ENCODE measurements at regions not wholly inside any gene's neighbourhood (a gene's known extent, or its start where the extent isn't known, plus 50 kb on each side); places are given as distances from the start of the nearest gene placed in this dataset.

- Histone ChIP-seq H3K27me3 (no peaks in the 10 kb centered on the region), H3K36me3 (no peaks in the 10 kb centered on the region), H3K9me3 (no peaks in the 10 kb centered on the region), H3K4me1 (no peaks in the 10 kb centered on the region), H3K4me3 (no peak overlapping the region), H3K27ac (no peak overlapping the region)
- DNase-seq = no peak
- TF ChIP-seq POLR2A (IDR thresholded peaks at IDR 0.05) = no peak
- TF ChIP-seq CTCF (IDR thresholded peaks at IDR 0.05) = no peak
Measured at GRCh38 chr15:35320158-35320780, 225.7 kb downstream of the DPH6 start.

- Histone ChIP-seq H3K4me3 (no peak overlapping the region), H3K36me3 (no peaks in the 10 kb centered on the region), H3K4me1 (no peaks in the 10 kb centered on the region), H3K27ac (no peak overlapping the region), H3K9me3 (no peaks in the 10 kb centered on the region), H3K27me3 (no peaks in the 10 kb centered on the region)
- DNase-seq = no peak
- TF ChIP-seq POLR2A (IDR thresholded peaks at IDR 0.05) = no peak
Measured at GRCh38 chr15:35319354-35319753, 226.6 kb downstream of the DPH6 start.

- DNase-seq = no peak
- Histone ChIP-seq H3K9me3 (no peaks in the 10 kb centered on the region), H3K4me1 (no peaks in the 10 kb centered on the region), H3K27ac (no peak overlapping the region), H3K27me3 (no peaks in the 10 kb centered on the region), H3K36me3 (no peaks in the 10 kb centered on the region), H3K4me3 (no peak overlapping the region)
- no peak for TF ChIP-seq POLR2A (IDR thresholded peaks at IDR 0.05)
- no peak for TF ChIP-seq CTCF (IDR thresholded peaks at IDR 0.05)
Measured at GRCh38 chr15:35317217-35317616, 228.7 kb downstream of the DPH6 start.

- no peaks in the 10 kb centered on the region for H3K36me3 ChIP-seq
- H3K9me3 ChIP-seq = no peaks in the 10 kb centered on the region
- DNase-seq = no peak
- no peak overlapping the region for H3K4me3 ChIP-seq
- H3K27me3 ChIP-seq = no peaks in the 10 kb centered on the region
- H3K27ac ChIP-seq = no peak overlapping the region
- H3K4me1 ChIP-seq = peaks cover 0 to 13% (median 0%) of the 10 kb centered on the region in 4 donors
- TF ChIP-seq CTCF (IDR thresholded peaks at IDR 0.05) = no peak
Measured at GRCh38 chr15:35312344-35312743, 227.2 kb upstream of the NANOGP8 start.

- no peak for DNase-seq
- no peak overlapping the region for H3K4me3 ChIP-seq
- no peak for TF ChIP-seq POLR2A (IDR thresholded peaks at IDR 0.05)
- TF ChIP-seq CTCF (IDR thresholded peaks at IDR 0.05) = no peak
- no peaks in the 10 kb centered on the region for H3K36me3 ChIP-seq
- H3K27me3 ChIP-seq = no peaks in the 10 kb centered on the region
- H3K27ac ChIP-seq = no peak overlapping the region
- H3K9me3 ChIP-seq = no peaks in the 10 kb centered on the region
- peaks cover 0 to 19% (median 0%) of the 10 kb centered on the region in 4 donors for H3K4me1 ChIP-seq
Measured at GRCh38 chr15:35311615-35312014, 226.5 kb upstream of the NANOGP8 start.

- Histone ChIP-seq H3K4me1 (peaks cover 0 to 29% (median 0%) of the 10 kb centered on the region in 4 donors), H3K27me3 (no peaks in the 10 kb centered on the region), H3K36me3 (no peaks in the 10 kb centered on the region), H3K4me3 (no peak overlapping the region), H3K9me3 (no peaks in the 10 kb centered on the region), H3K27ac (no peak overlapping the region)
- DNase-seq = no peak
- TF ChIP-seq CTCF (IDR thresholded peaks at IDR 0.05) = no peak
- no peak for TF ChIP-seq POLR2A (IDR thresholded peaks at IDR 0.05)
Measured at GRCh38 chr15:35309886-35310285, 224.8 kb upstream of the NANOGP8 start.

All from Peyer's patch (tissue), 4 donors.